GM12873 (cell line): ENCODE measurements at regions not wholly inside any gene's neighbourhood (a gene's known extent, or its start where the extent isn't known, plus 50 kb on each side); places are given as distances from the start of the nearest gene placed in this dataset.

Source experiments
- TF ChIP-seq, protein P1 (sequence below): IDR thresholded peaks from 2 replicates; pipeline ENCODE4 v1.5.1; 2012; ENCODE audit warnings: low read depth, mild to moderate bottlenecking, moderate library complexity, low read length, control low read depth; ENCODE audit not compliant: insufficient read depth; ENCODE audit errors: missing control alignments

DNA sequence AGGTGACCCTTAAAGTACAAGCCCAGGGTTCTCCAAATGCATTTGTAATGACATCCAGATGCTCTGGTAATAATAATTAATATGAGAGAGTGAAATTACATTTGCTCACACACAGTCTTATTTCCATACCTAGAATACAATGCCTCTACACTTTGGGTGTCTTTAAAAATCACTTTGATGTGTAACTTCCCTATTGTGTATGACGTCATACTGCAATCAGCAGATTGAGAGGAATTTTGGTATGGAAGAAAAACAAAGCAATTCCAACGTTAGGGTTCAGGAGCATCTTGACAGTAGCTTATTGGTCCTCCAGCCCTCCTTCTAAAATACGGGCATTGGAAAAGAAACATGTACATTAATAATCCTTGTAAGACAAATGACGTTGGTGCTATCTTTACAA, 670.6 kb upstream of the ZNF385D start:
- TF ChIP-seq, protein P1, sequence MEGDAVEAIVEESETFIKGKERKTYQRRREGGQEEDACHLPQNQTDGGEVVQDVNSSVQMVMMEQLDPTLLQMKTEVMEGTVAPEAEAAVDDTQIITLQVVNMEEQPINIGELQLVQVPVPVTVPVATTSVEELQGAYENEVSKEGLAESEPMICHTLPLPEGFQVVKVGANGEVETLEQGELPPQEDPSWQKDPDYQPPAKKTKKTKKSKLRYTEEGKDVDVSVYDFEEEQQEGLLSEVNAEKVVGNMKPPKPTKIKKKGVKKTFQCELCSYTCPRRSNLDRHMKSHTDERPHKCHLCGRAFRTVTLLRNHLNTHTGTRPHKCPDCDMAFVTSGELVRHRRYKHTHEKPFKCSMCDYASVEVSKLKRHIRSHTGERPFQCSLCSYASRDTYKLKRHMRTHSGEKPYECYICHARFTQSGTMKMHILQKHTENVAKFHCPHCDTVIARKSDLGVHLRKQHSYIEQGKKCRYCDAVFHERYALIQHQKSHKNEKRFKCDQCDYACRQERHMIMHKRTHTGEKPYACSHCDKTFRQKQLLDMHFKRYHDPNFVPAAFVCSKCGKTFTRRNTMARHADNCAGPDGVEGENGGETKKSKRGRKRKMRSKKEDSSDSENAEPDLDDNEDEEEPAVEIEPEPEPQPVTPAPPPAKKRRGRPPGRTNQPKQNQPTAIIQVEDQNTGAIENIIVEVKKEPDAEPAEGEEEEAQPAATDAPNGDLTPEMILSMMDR, result no peak

DNA sequence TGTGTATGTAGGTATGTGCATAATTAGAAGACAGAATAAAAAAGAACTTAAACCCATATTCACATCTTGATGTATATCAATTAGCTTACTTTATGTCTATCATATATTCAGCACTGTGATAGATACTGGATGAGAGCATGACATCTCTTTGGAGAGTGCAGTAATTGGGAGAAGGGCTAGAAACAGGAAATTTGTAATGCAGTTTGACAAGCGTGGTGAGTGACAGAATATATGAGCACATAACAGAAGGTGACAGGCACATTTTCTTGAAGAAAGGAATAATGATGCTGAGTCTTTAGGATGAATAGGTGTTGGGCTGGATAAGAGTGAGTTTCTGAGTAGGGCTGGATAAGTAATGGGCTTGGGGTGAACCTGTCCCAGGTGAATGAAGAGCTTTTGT, 680.3 kb upstream of the ZNF385D start:
- TF ChIP-seq, protein P1, result no peak

DNA sequence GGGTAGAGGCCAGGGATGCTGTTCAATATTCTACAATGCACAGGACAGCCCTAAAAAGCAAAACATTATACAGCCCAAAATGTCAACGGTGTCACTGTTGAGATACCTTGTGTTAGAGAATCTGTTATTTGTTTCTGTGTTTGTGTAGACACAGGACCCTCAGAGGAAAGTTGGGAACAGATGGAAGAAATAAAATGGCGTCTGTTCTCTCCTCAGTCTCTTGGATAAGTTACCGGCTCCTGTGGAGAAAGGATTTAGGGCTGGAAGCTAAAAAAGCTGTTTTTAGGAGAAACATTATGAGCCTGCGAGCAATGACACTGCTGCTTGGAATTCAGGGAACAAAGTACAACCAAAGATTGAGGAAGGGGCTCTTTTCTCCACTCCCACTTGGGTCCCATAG, 688.6 kb upstream of the ZNF385D start:
- TF ChIP-seq, protein P1, result no peak

DNA sequence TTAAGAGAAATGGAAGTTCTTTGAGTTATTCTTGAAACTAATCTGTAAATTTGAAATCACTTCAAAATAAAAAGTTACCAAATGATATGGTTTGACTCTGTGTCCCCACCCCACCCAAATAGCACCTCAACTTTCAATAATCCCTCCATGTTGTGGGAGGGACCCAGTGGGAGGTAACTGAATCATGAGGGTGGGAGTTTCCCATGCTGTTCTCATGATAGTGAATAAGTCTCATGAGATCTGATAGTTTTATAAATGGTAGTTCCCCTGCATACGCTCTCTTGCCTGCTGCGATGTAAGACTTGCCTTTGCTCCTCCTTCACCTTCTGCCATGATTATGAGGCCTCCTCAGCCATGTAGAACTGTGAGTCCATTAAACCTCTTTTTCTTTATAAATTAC, 690.7 kb upstream of the ZNF385D start:
- TF ChIP-seq, protein P1, result no peak

DNA sequence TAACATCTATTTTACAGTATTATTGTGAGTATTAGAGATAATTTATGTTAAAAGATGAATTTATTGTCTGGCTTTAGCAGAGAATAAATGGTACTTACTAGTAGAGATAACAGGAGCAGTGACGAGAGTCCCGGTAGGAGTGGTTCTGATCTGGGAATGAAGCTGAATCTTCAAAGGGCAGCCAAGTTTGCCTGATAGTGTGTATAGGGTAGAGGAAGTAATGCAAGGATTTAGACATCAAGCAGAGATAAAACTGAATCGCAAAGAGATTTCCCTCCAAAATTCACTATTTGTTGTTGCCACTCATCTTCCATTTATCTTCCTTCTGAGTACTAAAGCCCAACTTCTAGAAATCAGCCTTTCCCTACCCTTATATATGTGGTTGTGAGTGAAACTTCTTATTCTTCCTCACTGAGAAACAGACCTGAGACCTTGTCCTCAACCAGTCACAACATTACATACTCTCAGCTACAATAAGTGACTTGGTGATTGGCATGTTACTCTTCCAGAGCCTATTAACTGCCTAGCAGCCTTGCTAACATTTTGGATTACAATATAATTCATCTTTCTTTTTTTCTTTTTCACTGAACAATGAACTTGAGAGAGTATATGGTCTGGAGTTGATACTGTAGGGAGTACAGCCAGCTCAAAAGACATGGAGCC, 692.7 kb upstream of the ZNF385D start:
- TF ChIP-seq, protein P1, result no peak

DNA sequence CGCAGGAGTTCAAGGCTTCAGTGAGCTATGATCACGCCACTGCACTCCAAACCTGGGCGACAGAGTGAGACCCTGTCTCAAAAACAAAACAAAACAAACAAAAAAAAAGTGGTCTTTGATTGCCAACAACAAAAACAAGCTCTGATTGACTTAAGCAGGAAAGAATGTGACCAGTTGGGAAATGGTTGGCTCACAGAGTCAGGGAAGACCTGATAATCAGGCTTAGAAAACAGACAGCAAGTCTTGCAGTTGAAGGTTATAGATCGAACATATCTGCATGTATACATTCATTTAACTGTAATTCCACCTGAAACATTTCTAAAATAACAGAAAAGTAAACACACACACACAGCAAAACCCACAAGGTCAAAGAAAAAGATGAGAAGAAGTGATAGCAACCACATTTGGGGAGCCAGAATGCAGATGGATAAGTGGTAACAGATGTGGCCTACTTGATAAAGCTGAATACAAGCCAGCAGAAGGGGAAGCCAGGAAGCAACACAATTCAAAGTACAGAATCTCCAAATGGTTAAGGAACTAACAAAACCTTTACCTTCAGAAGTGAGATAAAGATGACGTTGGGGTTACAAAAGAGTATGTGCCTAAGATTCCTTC, 699.9 kb upstream of the ZNF385D start:
- TF ChIP-seq, protein P1, result no peak

DNA sequence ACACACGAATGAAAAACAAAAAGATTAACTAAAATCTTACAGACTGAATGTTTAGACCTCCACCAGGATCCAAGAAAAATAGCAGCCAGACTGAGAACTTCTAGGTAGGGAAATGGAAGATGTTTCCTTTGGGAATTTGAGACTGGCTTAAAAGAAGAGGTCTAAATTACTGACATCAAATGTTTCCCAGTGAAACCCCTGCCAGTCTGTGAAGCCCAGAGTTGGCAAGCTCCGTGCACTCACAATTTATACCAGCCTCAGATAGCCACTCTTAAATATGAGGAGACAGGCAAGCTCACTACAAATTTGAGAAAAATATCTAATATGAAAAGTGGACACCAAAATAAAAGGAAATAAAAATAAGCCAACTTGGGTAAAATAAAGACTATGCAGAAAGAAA, 700.5 kb upstream of the ZNF385D start:
- TF ChIP-seq, protein P1, result no peak
